OCI-LY1 (cell line): ENCODE measurements at regions not wholly inside any gene's neighbourhood (a gene's known extent, or its start where the extent isn't known, plus 50 kb on each side); places are given as distances from the start of the nearest gene placed in this dataset.

Experiments used
- CTCF ChIP-seq: fragments of 200-600 bp; sonication (generic), shearing (Covaris generic); IDR thresholded peaks from 2 replicates; pipeline ENCODE4 v1.5.1; 2017; ENCODE audit warnings: mild to moderate bottlenecking, antibody characterized with exemption, low read length, moderate library complexity, mixed read lengths
- EZH2 ChIP-seq: fragments of 200-600 bp; sonication (generic), shearing (Covaris generic); IDR thresholded peaks from 2 replicates; pipeline ENCODE4 v1.8.0; 2017; ENCODE audit warnings: borderline replicate concordance, mixed run types, mild to moderate bottlenecking, antibody characterized with exemption, low read length, moderate library complexity, mixed read lengths

DNA sequence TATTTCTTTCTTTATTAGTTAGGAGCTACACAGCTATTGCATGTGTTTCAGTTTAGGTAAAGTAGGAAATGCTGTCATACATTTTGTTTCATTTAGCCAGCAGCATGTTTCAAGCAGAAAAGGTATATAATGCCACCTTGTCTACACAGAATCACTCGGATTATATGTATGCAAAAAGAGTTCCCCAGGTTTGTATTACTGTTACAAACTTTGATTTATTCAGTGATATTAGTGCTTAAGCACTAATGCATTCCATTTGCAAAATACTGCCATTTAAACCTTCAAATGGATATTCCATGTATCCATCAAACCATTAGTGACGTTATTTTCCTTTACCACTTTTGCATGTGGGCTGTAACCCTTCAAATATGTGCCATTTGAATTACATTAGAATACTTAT lies 564.0 kb downstream of the RPL10L start:
- TF ChIP-seq CTCF (no peak), EZH2 (no peak)
